ENCODE measurements at regions not wholly inside any gene's neighbourhood (a gene's known extent, or its start where the extent isn't known, plus 50 kb on each side); places are given as distances from the start of the nearest gene placed in this dataset.

- no peak for TF ChIP-seq CTCF (IDR thresholded peaks at IDR 0.05; ENCODE audit: insufficient read depth, low read length, poor library complexity, severe bottlenecking)
- H3K4me3 ChIP-seq (replicated peaks; ENCODE audit: low read depth, low read length) = no peak overlapping the region
- H3K36me3 ChIP-seq (ENCODE audit: control insufficient read depth, insufficient read depth, low read length) = no peaks in the 10 kb centered on the region
- no peaks in the 10 kb centered on the region for H3K27me3 ChIP-seq (replicated peaks; ENCODE audit: control insufficient read depth, insufficient read depth, low read length)
- DNase-seq (ENCODE audit: extremely low read depth, insufficient read length) = no peak
Observed at GRCh38 chr5:143898916-143899591, 87.1 kb downstream of the HMHB1 start.

GRCh38 chr5:143908959-143909358, 97.0 kb downstream of the HMHB1 start:
- Histone ChIP-seq H3K4me3 (replicated peaks; ENCODE audit: low read depth, low read length) (no peak overlapping the region), H3K27me3 (replicated peaks; ENCODE audit: control insufficient read depth, insufficient read depth, low read length) (no peaks in the 10 kb centered on the region), H3K36me3 (ENCODE audit: control insufficient read depth, insufficient read depth, low read length) (no peaks in the 10 kb centered on the region)
- no peak for DNase-seq (ENCODE audit: extremely low read depth, insufficient read length)
- no peak for TF ChIP-seq CTCF (IDR thresholded peaks at IDR 0.05; ENCODE audit: insufficient read depth, low read length, poor library complexity, severe bottlenecking)

GRCh38 chr5:143913008-143913752, 101.2 kb downstream of the HMHB1 start:
- Histone ChIP-seq H3K27me3 (replicated peaks; ENCODE audit: control insufficient read depth, insufficient read depth, low read length) (no peaks in the 10 kb centered on the region), H3K36me3 (ENCODE audit: control insufficient read depth, insufficient read depth, low read length) (no peaks in the 10 kb centered on the region), H3K4me3 (replicated peaks; ENCODE audit: low read depth, low read length) (no peak overlapping the region)
- no peak for DNase-seq (ENCODE audit: extremely low read depth, insufficient read length)
- TF ChIP-seq CTCF (IDR thresholded peaks at IDR 0.05; ENCODE audit: insufficient read depth, low read length, poor library complexity, severe bottlenecking) = no peak

GRCh38 chr5:143914756-143915155, 102.8 kb downstream of the HMHB1 start:
- no peak for TF ChIP-seq CTCF (IDR thresholded peaks at IDR 0.05; ENCODE audit: insufficient read depth, low read length, poor library complexity, severe bottlenecking)
- no peak for DNase-seq (ENCODE audit: extremely low read depth, insufficient read length)

GRCh38 chr5:143916451-143916850, 104.5 kb downstream of the HMHB1 start:
- H3K27me3 ChIP-seq (replicated peaks; ENCODE audit: control insufficient read depth, insufficient read depth, low read length) = no peaks in the 10 kb centered on the region
- H3K36me3 ChIP-seq (ENCODE audit: control insufficient read depth, insufficient read depth, low read length) = no peaks in the 10 kb centered on the region
- H3K4me3 ChIP-seq (replicated peaks; ENCODE audit: low read depth, low read length) = no peak overlapping the region
- no peak for TF ChIP-seq CTCF (IDR thresholded peaks at IDR 0.05; ENCODE audit: insufficient read depth, low read length, poor library complexity, severe bottlenecking)
- DNase-seq (ENCODE audit: extremely low read depth, insufficient read length) = no peak

More at GRCh38 chr5:143914756-143915155, 102.8 kb downstream of the HMHB1 start:
- no peaks in the 10 kb centered on the region for H3K27me3 ChIP-seq (replicated peaks; ENCODE audit: control insufficient read depth, insufficient read depth, low read length)
- H3K36me3 ChIP-seq (ENCODE audit: control insufficient read depth, insufficient read depth, low read length) = no peaks in the 10 kb centered on the region
- H3K4me3 ChIP-seq (replicated peaks; ENCODE audit: low read depth, low read length) = no peak overlapping the region
